HCT116 (cell line): ENCODE measurements at regions not wholly inside any gene's neighbourhood (a gene's known extent, or its start where the extent isn't known, plus 50 kb on each side); places are given as distances from the start of the nearest gene placed in this dataset.

Experiments
- ATAC-seq: fragments of 200-7000 bp; cut with Tn5 transposase; 2 replicates; pipeline ENCODE4 v1.9.1; 2020; ENCODE audit warnings: mild to moderate bottlenecking, moderate library complexity
- BruUV-seq: library from RNA; stranded (reverse); fragments of 400-500 nt; replicated peaks from 2 replicates; lab custom pipeline; 2021; lab: Mats Ljungman, UMichigan
- CTCF ChIA-PET: fragments of 300-600 bp; sonication (Branson Sonifier 250); formaldehyde crosslinking; loops from one replicate; lab custom pipeline; 2021; ENCODE audit warnings: antibody characterized with exemption; lab: Charles Lee
- POLR2A ChIA-PET: fragments of 300-600, 350-600 bp; sonication (Branson Sonifier 250); formaldehyde crosslinking; loops from one replicate; lab custom pipeline; 2021; ENCODE audit warnings: antibody characterized with exemption; lab: Charles Lee
- RAD21 ChIA-PET, 2 experiments: fragments of 300-600 bp; sonication (Branson Sonifier 250); formaldehyde crosslinking; loops; one replicate each; lab custom pipeline; 2023; ENCODE audit warnings: low total read pairs in 2 of 2; ENCODE audit not compliant: uncharacterized antibody in 2 of 2, unreplicated experiment in 2 of 2, low non-redundant PET in 1 of 2; lab: Charles Lee
- DNase-seq: peaks from one replicate; pipeline ENCODE4 v3.0.0-alpha.2; 2010; ENCODE audit warnings: low read depth, low spot score
- H2AFZ ChIP-seq: fragments of 200-600 bp; shearing (Covaris generic), sonication (generic); 2 replicates; pipeline ENCODE4 v1.6.1; 2017; ENCODE audit warnings: low read depth, mixed run types, mixed read lengths, antibody characterized with exemption, low read length; ENCODE audit not compliant: poor library complexity, severe bottlenecking
- H3K27ac ChIP-seq: 2 replicates; pipeline ENCODE4 v1.5.1; 2012; ENCODE audit warnings: low read depth, low read length
- H3K27me3 ChIP-seq: fragments of 200-600 bp; sonication (generic); 2 replicates; pipeline ENCODE4 v1.6.1; 2016; ENCODE audit warnings: mixed run types, low read length, mixed read lengths; ENCODE audit not compliant: insufficient read depth
- H3K36me3 ChIP-seq, 2 experiments: fragments of 200-500 bp in 1 of 2; fragments of 200-600 bp in 1 of 2; sonication (Bioruptor generic) in 1 of 2; sonication (generic) in 1 of 2; 2 replicates each; pipeline versions ENCODE4 v1.5.1 to v1.6.1; 2014 to 2016; ENCODE audit warnings: low read length in 2 of 2, inconsistent platforms in 1 of 2, mixed read lengths in 1 of 2, mixed run types in 1 of 2; ENCODE audit not compliant: insufficient read depth in 2 of 2, control insufficient read depth in 1 of 2
- H3K4me1 ChIP-seq, 2 experiments: fragments of 200-600 bp in 1 of 2; sonication (generic) in 1 of 2; 2 replicates each; pipeline versions ENCODE4 v1.5.1 to v1.6.1; 2012 to 2017; ENCODE audit warnings: low read length in 2 of 2, inconsistent platforms in 1 of 2, mild to moderate bottlenecking in 1 of 2, mixed read lengths in 1 of 2, mixed run types in 1 of 2, moderate library complexity in 1 of 2; ENCODE audit not compliant: insufficient read depth in 2 of 2, control insufficient read depth in 1 of 2
- H3K4me2 ChIP-seq: fragments of 200-600 bp; sonication (generic); 2 replicates; pipeline ENCODE4 v1.6.1; 2017; ENCODE audit warnings: mixed run types, low read length, mixed read lengths
- H3K4me3 ChIP-seq, 2 experiments: fragments of 200-600 bp in 1 of 2; sonication (generic) in 1 of 2; replicated peaks in 1 of 2; 2 replicates each; pipeline ENCODE4 v1.5.1; 2011 to 2016; ENCODE audit warnings: low read length in 2 of 2, control low read depth in 1 of 2, low read depth in 1 of 2, mild to moderate bottlenecking in 1 of 2, mixed read lengths in 1 of 2, mixed run types in 1 of 2
- H3K79me2 ChIP-seq: fragments of 200-600 bp; sonication (generic); 2 replicates; pipeline ENCODE4 v1.6.1; 2017; ENCODE audit warnings: mild to moderate bottlenecking, mixed run types, low read length, moderate library complexity, mixed read lengths; ENCODE audit not compliant: insufficient read depth
- H3K9ac ChIP-seq: fragments of 200-600 bp; sonication (generic); 2 replicates; pipeline ENCODE4 v1.6.1; 2016; ENCODE audit warnings: low read length, mixed read lengths
- H3K9me2 ChIP-seq: fragments of 200-600 bp; sonication (generic), shearing (Covaris generic); 2 replicates; pipeline ENCODE4 v1.6.1; 2017; ENCODE audit warnings: mixed run types, mild to moderate bottlenecking, moderate library complexity; ENCODE audit not compliant: insufficient read depth
- H3K9me3 ChIP-seq, 2 experiments: fragments of 200-500 bp in 1 of 2; fragments of 200-600 bp in 1 of 2; sonication (Bioruptor generic) in 1 of 2; sonication (generic) in 1 of 2; 2 replicates each; pipeline ENCODE4 v1.6.1; 2014 to 2017; ENCODE audit warnings: low read length in 2 of 2, mixed read lengths in 2 of 2, inconsistent platforms in 1 of 2, low read depth in 1 of 2, mild to moderate bottlenecking in 1 of 2, mixed run types in 1 of 2, moderate library complexity in 1 of 2; ENCODE audit not compliant: control insufficient read depth in 1 of 2, insufficient read depth in 1 of 2
- H4K20me1 ChIP-seq: fragments of 200-600 bp; sonication (generic), shearing (Covaris generic); 2 replicates; pipeline ENCODE4 v1.6.1; 2017; ENCODE audit warnings: mixed run types, mild to moderate bottlenecking, moderate library complexity; ENCODE audit not compliant: insufficient read depth
- CEBPB ChIP-seq: IDR thresholded peaks from 2 replicates; pipeline ENCODE4 v1.6.1; 2012; ENCODE audit warnings: low read depth
- CTCF ChIP-seq, 3 experiments: fragments of 200-600 bp in 1 of 3; sonication (generic) in 1 of 3; IDR thresholded peaks in 2 of 3; conservative IDR thresholded peaks in 1 of 3; 2 replicates each; pipeline ENCODE4 v1.5.1; 2012 to 2017; ENCODE audit warnings: low read depth in 2 of 3, low read length in 2 of 3, antibody characterized with exemption in 1 of 3, borderline replicate concordance in 1 of 3, control low read depth in 1 of 3, mild to moderate bottlenecking in 1 of 3, mixed read lengths in 1 of 3, mixed run types in 1 of 3, moderate library complexity in 1 of 3; ENCODE audit not compliant: insufficient read depth in 1 of 3
- EGR1 ChIP-seq: IDR thresholded peaks from 2 replicates; pipeline ENCODE4 v1.6.1; 2012; ENCODE audit warnings: low read depth
- EZH2 ChIP-seq: fragments of 200-600 bp; sonication (generic); IDR thresholded peaks from 2 replicates; pipeline ENCODE4 v1.6.1; 2017; ENCODE audit warnings: antibody characterized with exemption, mixed run types
- FOSL1 ChIP-seq: IDR thresholded peaks from 2 replicates; pipeline ENCODE4 v1.6.1; 2012; ENCODE audit warnings: low read depth
- JUND ChIP-seq: IDR thresholded peaks from 2 replicates; pipeline ENCODE4 v1.6.1; 2012
- MAX ChIP-seq: IDR thresholded peaks from 2 replicates; pipeline ENCODE4 v1.6.1; 2012
- POLR2A ChIP-seq: IDR thresholded peaks from 2 replicates; pipeline ENCODE4 v1.7.0; 2011; ENCODE audit warnings: borderline replicate concordance; ENCODE audit not compliant: insufficient read depth, insufficient read length; ENCODE audit errors: extremely low read depth
- RAD21 ChIP-seq: IDR thresholded peaks from 2 replicates; pipeline ENCODE4 v1.6.1; 2012; ENCODE audit warnings: low read depth, mild to moderate bottlenecking
- REST ChIP-seq: IDR thresholded peaks from 2 replicates; pipeline ENCODE4 v1.6.1; 2012; ENCODE audit warnings: low read depth
- SP1 ChIP-seq: IDR thresholded peaks from 2 replicates; pipeline ENCODE4 v1.6.1; 2012; ENCODE audit warnings: low read depth
- TCF7L2 ChIP-seq: IDR thresholded peaks from 2 replicates; pipeline ENCODE4 v1.7.0; 2011; ENCODE audit warnings: borderline replicate concordance, inconsistent platforms; ENCODE audit not compliant: insufficient read depth, insufficient read length; ENCODE audit errors: extremely low read depth
- YY1 ChIP-seq: IDR thresholded peaks from 2 replicates; pipeline ENCODE4 v1.6.1; 2011; ENCODE audit warnings: low read length, low read depth, moderate library complexity, mild to moderate bottlenecking; ENCODE audit not compliant: insufficient replicate concordance; ENCODE audit errors: extremely low read depth
- ZBTB33 ChIP-seq: IDR thresholded peaks from 2 replicates; pipeline ENCODE4 v1.6.1; 2011; ENCODE audit warnings: mild to moderate bottlenecking, low read length, moderate library complexity; ENCODE audit not compliant: insufficient replicate concordance; ENCODE audit errors: extremely low read depth
- intact Hi-C: fragments of 100-400 bp; cut with micrococcal nuclease; formaldehyde crosslinking; loops from 2 replicates; pipeline ENCODE4 v1.10.0; 2022

DNA sequence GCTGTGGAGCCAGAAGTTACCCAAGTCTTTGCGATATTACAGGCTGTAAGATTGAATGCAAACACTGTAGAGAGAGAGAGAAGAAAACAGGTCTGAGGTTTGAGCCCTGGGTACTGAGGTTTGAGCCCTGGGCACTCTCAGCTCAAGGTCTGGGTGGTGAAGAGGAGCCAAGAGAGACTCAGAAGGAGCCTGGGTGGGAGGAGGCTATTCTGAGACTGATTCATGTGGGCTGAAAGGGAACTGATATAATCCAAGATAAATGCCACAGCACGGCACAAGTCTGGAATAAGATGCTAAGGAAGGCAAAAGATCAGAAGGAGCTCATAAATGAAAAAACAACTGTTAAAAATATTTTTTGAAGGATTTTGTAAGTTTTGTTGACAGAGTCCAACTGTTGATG is 407.6 kb upstream of the HS6ST1 start:
- no peak for ATAC-seq
- no peak overlapping the region for H3K9ac ChIP-seq
- no peaks in the 10 kb centered on the region for H3K79me2 ChIP-seq
- H3K27me3 ChIP-seq: no peaks in the 10 kb centered on the region
- H3K36me3 ChIP-seq: no peaks in the 10 kb centered on the region
- 0 out of 4 replicates have a peak, but pooled peaks cover 0 to 3% of the 10 kb centered on the region in 2 experiments for H3K9me3 ChIP-seq
- intact Hi-C loops: no loop called here
- DNase-seq: no peak
- H3K4me1 ChIP-seq: no peaks in the 10 kb centered on the region
- BruUV-seq: no TSS peak
- H3K27ac ChIP-seq: no peak overlapping the region
- no peak overlapping the region for H2AFZ ChIP-seq
- H3K4me3 ChIP-seq: no peak overlapping the region
- no peaks in the 10 kb centered on the region for H3K9me2 ChIP-seq
- no peaks in the 10 kb centered on the region for H4K20me1 ChIP-seq
- no peak for TF ChIP-seq ZBTB33
- TF ChIP-seq REST: no peak
- no peak for TF ChIP-seq FOSL1
- TF ChIP-seq EZH2: no peak
- no peak for TF ChIP-seq EGR1
- no peak for TF ChIP-seq SP1
- TF ChIP-seq YY1: no peak
- no peak for TF ChIP-seq CTCF (IDR thresholded peaks at IDR 0.05 in 2 of 3, conservative IDR thresholded peaks at IDR 0.05 in 1 of 3; ENCODE audit: borderline replicate concordance in 1 of 3, insufficient read depth in 1 of 3, low read depth in 2 of 3, low read length in 2 of 3)
- TF ChIP-seq MAX: no peak
- TF ChIP-seq RAD21: no peak
- TF ChIP-seq JUND: no peak
- no peak for TF ChIP-seq POLR2A
- no peak for TF ChIP-seq CEBPB
- TF ChIP-seq TCF7L2: no peak
- POLR2A ChIA-PET: no interaction called here
- RAD21 ChIA-PET: no interaction called here
- CTCF ChIA-PET: no interaction called here
- H3K4me2 ChIP-seq: no peak overlapping the region
